ENCODE measurements at regions not wholly inside any gene's neighbourhood (a gene's known extent, or its start where the extent isn't known, plus 50 kb on each side); places are given as distances from the start of the nearest gene placed in this dataset.

DNA sequence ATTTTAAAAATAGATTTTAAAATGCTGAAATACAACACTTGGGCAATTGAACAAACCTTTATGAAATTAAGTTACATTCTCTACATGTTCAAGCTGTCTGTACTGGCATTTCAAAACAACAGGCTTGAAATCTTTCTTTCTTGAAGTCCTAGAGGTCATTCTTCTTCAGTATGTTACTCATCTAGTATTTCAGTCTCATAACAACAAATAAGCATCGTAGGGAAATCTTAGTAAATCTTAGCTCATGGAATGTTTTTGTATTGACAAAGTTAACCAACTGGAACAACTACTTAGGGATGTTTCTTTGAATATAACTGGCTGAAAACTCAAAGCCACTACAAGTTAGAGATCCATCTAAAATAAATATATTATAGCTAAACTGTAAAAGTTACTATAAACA lies 96.6 kb downstream of the KIF2B start:
- no peak for TF ChIP-seq CTCF (IDR thresholded peaks at IDR 0.05; ENCODE audit: insufficient read depth, low read length, poor library complexity, severe bottlenecking)
- TF ChIP-seq EZH2phosphoT487 (conservative IDR thresholded peaks at IDR 0.05; ENCODE audit: low read length), result no peak
